Neural progenitor cell (in vitro differentiated cells): ENCODE measurements at regions not wholly inside any gene's neighbourhood (a gene's known extent, or its start where the extent isn't known, plus 50 kb on each side); places are given as distances from the start of the nearest gene placed in this dataset.

Experiments
- DNase-seq: peaks from one replicate; pipeline ENCODE4 v3.0.0-alpha.2; 2016; ENCODE audit warnings: low spot score
- H2AFZ ChIP-seq: fragments of 200-600 bp; sonication (generic); replicated peaks from 2 replicates; pipeline ENCODE4 v1.6.1; 2016; ENCODE audit warnings: antibody characterized with exemption
- H3F3A ChIP-seq: fragments of 200-600 bp; sonication (generic); 2 replicates; pipeline ENCODE4 v1.6.1; 2016; ENCODE audit warnings: antibody characterized with exemption, low read depth
- H3K27ac ChIP-seq: fragments of 200-600 bp; sonication (generic); 2 replicates; pipeline ENCODE4 v1.5.1; 2016; ENCODE audit warnings: mild to moderate bottlenecking
- H3K27me3 ChIP-seq: fragments of 200-600 bp; sonication (generic); 2 replicates; pipeline ENCODE4 v1.6.1; 2016; ENCODE audit warnings: mild to moderate bottlenecking, moderate library complexity
- H3K36me3 ChIP-seq: fragments of 200-600 bp; sonication (generic); 2 replicates; pipeline ENCODE4 v1.5.1; 2016
- H3K4me1 ChIP-seq: fragments of 200-600 bp; sonication (generic); 2 replicates; pipeline ENCODE4 v1.6.1; 2016; ENCODE audit warnings: mixed run types
- H3K4me2 ChIP-seq: fragments of 200-600 bp; sonication (generic); 2 replicates; pipeline ENCODE4 v1.6.1; 2016
- H3K4me3 ChIP-seq: fragments of 200-600 bp; sonication (generic); 2 replicates; pipeline ENCODE4 v1.5.1; 2016
- H3K79me2 ChIP-seq: fragments of 200-600 bp; sonication (generic); 2 replicates; pipeline ENCODE4 v1.6.1; 2016; ENCODE audit warnings: low read depth
- H3K9ac ChIP-seq: fragments of 200-600 bp; sonication (generic); 2 replicates; pipeline ENCODE4 v1.6.1; 2016
- H3K9me3 ChIP-seq: fragments of 200-600 bp; sonication (generic); 2 replicates; pipeline ENCODE4 v1.5.1; 2016; ENCODE audit warnings: low read depth
- H4K20me1 ChIP-seq: fragments of 200-600 bp; sonication (generic); 2 replicates; pipeline ENCODE4 v1.6.1; 2016; ENCODE audit warnings: low read depth
- H3K27ac Mint-ChIP-seq: 3 replicates; pipeline ENCODE4 v1.8.0; 2021; ENCODE audit warnings: mixed read lengths
- H3K27me3 Mint-ChIP-seq: 2 replicates; pipeline ENCODE4 v1.8.0; 2022; ENCODE audit warnings: low read depth, mild to moderate bottlenecking, inconsistent platforms, moderate library complexity, mixed read lengths; ENCODE audit not compliant: insufficient read depth
- H3K36me3 Mint-ChIP-seq: 3 replicates; pipeline ENCODE4 v1.8.0; 2021; ENCODE audit warnings: mixed read lengths
- H3K4me1 Mint-ChIP-seq: 3 replicates; pipeline ENCODE4 v1.8.0; 2021; ENCODE audit warnings: mixed read lengths
- H3K4me3 Mint-ChIP-seq: 3 replicates; pipeline ENCODE4 v1.8.0; 2021; ENCODE audit warnings: mild to moderate bottlenecking, moderate library complexity, mixed read lengths
- H3K9me3 Mint-ChIP-seq: 3 replicates; pipeline ENCODE4 v1.8.0; 2020; ENCODE audit warnings: mixed read lengths
- CTCF ChIP-seq: fragments of 200-600 bp; sonication (generic); IDR thresholded peaks from 2 replicates; pipeline ENCODE4 v1.5.1; 2017; ENCODE audit warnings: antibody characterized with exemption, mild to moderate bottlenecking
- EZH2 ChIP-seq: fragments of 200-600 bp; sonication (generic); IDR thresholded peaks from 2 replicates; pipeline ENCODE4 v1.6.1; 2017; ENCODE audit warnings: antibody characterized with exemption, mild to moderate bottlenecking, moderate library complexity
- EZH2phosphoT487 ChIP-seq: fragments of 200-600 bp; sonication (generic); IDR thresholded peaks from 2 replicates; pipeline ENCODE4 v1.6.1; 2017; ENCODE audit warnings: antibody characterized with exemption

- H3K4me1 Mint-ChIP-seq = no peaks in the 10 kb centered on the region
- no peak overlapping the region for H3K27ac Mint-ChIP-seq
- Histone ChIP-seq H2AFZ (no peak overlapping the region), H3K79me2 (no peaks in the 10 kb centered on the region), H3K9me3 (no peaks in the 10 kb centered on the region), H3K4me1 (no peaks in the 10 kb centered on the region), H3K4me2 (no peak overlapping the region), H3F3A (no peaks in the 10 kb centered on the region), H3K27me3 (no peaks in the 10 kb centered on the region), H3K9ac (no peak overlapping the region), H3K27ac (no peak overlapping the region), H3K36me3 (no peaks in the 10 kb centered on the region), H3K4me3 (no peak overlapping the region), H4K20me1 (no peaks in the 10 kb centered on the region)
- DNase-seq = no peak
- no peaks in the 10 kb centered on the region for H3K27me3 Mint-ChIP-seq
- no peak overlapping the region for H3K4me3 Mint-ChIP-seq
- TF ChIP-seq CTCF (no peak), EZH2phosphoT487 (no peak), EZH2 (no peak)
- H3K36me3 Mint-ChIP-seq = no peaks in the 10 kb centered on the region
- H3K9me3 Mint-ChIP-seq = no peaks in the 10 kb centered on the region
Observed at GRCh38 chr4:107404591-107405300, 315.3 kb downstream of the PAPSS1 start.

GRCh38 chr4:107402291-107402690 lies 317.7 kb downstream of the PAPSS1 start:
- Histone ChIP-seq H3K9me3 (no peaks in the 10 kb centered on the region), H3K79me2 (no peaks in the 10 kb centered on the region), H3F3A (no peaks in the 10 kb centered on the region), H3K4me3 (no peak overlapping the region), H4K20me1 (no peaks in the 10 kb centered on the region), H3K27me3 (no peaks in the 10 kb centered on the region), H3K27ac (no peak overlapping the region), H3K4me1 (no peaks in the 10 kb centered on the region), H3K9ac (no peak overlapping the region), H3K36me3 (no peaks in the 10 kb centered on the region), H2AFZ (no peak overlapping the region), H3K4me2 (no peak overlapping the region)
- Mint-ChIP-seq H3K27me3 (no peaks in the 10 kb centered on the region), H3K36me3 (no peaks in the 10 kb centered on the region), H3K4me1 (no peaks in the 10 kb centered on the region), H3K27ac (no peak overlapping the region), H3K4me3 (no peak overlapping the region), H3K9me3 (no peaks in the 10 kb centered on the region)
- no peak for DNase-seq
- TF ChIP-seq CTCF (no peak), EZH2phosphoT487 (no peak), EZH2 (no peak)

- no peak overlapping the region for H3K4me3 ChIP-seq
- no peaks in the 10 kb centered on the region for H3F3A ChIP-seq
- no peak for DNase-seq
- peaks cover 5% of the 10 kb centered on the region for H3K4me1 ChIP-seq
- H3K36me3 Mint-ChIP-seq = no peaks in the 10 kb centered on the region
- H3K27me3 Mint-ChIP-seq = no peaks in the 10 kb centered on the region
- no peaks in the 10 kb centered on the region for H4K20me1 ChIP-seq
- H3K27me3 ChIP-seq = no peaks in the 10 kb centered on the region
- H3K36me3 ChIP-seq = no peaks in the 10 kb centered on the region
- H3K4me3 Mint-ChIP-seq = no peak overlapping the region
- H3K9me3 ChIP-seq = no peaks in the 10 kb centered on the region
- no peak overlapping the region for H2AFZ ChIP-seq
- no peaks in the 10 kb centered on the region for H3K79me2 ChIP-seq
- H3K9me3 Mint-ChIP-seq = peaks cover 4% of the 10 kb centered on the region
- no peak overlapping the region for H3K27ac ChIP-seq
- H3K4me2 ChIP-seq = no peak overlapping the region
- peaks cover 12% of the 10 kb centered on the region for H3K4me1 Mint-ChIP-seq
- no peak overlapping the region for H3K9ac ChIP-seq
- H3K27ac Mint-ChIP-seq = no peak overlapping the region
- TF ChIP-seq EZH2phosphoT487 (no peak), CTCF (no peak)
Observed at GRCh38 chr4:107392951-107393350, 327.1 kb downstream of the PAPSS1 start.
